ENCODE measurements at regions not wholly inside any gene's neighbourhood (a gene's known extent, or its start where the extent isn't known, plus 50 kb on each side); places are given as distances from the start of the nearest gene placed in this dataset.

DNA sequence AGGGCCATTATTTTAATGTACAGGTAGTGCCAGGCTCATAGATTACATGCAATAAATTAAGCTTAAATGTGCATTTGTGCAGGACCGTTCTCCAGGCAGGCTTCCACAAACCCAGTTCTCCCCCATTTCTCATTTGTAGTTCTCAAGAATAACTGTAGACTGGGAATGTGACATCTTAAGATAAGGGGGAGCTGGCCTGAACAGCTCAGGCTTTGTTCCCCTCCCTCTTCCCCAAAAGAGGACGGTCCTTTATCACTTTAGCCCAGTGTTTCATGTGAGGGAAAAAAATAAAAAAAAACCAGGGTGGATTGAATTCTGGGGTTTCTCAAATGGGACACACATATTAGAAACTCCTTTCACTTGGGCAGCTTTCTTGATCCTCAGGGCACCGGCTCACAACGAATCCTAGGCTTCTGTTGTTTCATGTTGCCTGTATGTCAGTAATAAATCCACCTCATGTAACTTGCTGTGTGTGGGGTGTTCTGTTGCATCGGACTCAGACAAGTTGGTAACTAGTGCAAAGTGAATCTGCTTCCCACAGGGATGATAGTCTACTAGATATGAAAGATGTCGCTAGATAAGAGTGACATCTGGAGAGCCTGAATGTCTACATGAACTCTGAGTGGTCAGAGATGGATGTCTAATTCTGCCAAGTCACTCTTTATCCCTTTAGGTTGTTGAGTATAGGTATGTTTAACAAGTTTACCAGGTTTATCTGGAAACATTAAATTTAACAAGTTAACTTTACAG, 2030.6 kb upstream of the NUDT12 start:
- ChIA-PET CTCF (interaction anchor here (1.2 to 1.6 kb wide), 2 partner anchors 9 to 11 kb away, joined by 4 read pairs; no protein-coding TSS in a partner anchor), POLR2A (no interaction called here)
- BruUV-seq (replicated peaks): no TSS peak
- no peak overlapping the region for H3K4me3 ChIP-seq (replicated peaks in 1 of 3; ENCODE audit: insufficient read depth in 1 of 3, low read depth in 1 of 3, low read length in 3 of 3)
- H3K9me1 ChIP-seq (replicated peaks; ENCODE audit: control insufficient read depth, extremely low read depth, insufficient read depth, low read length): no peaks in the 10 kb centered on the region
- no peak for TF ChIP-seq POLR2AphosphoS5 (IDR thresholded peaks at IDR 0.05; ENCODE audit: insufficient read depth, low read depth, low read length)
- no peak for TF ChIP-seq EZH2 (IDR thresholded peaks at IDR 0.05; ENCODE audit: borderline replicate concordance, low read depth, low read length, severe bottlenecking)
- TF ChIP-seq MYC (IDR thresholded peaks at IDR 0.05; ENCODE audit: low read depth, low read length): no peak
- TF ChIP-seq, protein P1, sequence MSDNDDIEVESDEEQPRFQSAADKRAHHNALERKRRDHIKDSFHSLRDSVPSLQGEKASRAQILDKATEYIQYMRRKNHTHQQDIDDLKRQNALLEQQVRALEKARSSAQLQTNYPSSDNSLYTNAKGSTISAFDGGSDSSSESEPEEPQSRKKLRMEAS (IDR thresholded peaks at IDR 0.05; ENCODE audit: insufficient read depth, insufficient read length): no peak
- no peak for TF ChIP-seq POLR2A (IDR thresholded peaks at IDR 0.05; ENCODE audit: low read depth, low read length)
- TF ChIP-seq FOS (IDR thresholded peaks at IDR 0.05; ENCODE audit: borderline replicate concordance, insufficient read depth, low read length): no peak
- TF ChIP-seq, protein P2, sequence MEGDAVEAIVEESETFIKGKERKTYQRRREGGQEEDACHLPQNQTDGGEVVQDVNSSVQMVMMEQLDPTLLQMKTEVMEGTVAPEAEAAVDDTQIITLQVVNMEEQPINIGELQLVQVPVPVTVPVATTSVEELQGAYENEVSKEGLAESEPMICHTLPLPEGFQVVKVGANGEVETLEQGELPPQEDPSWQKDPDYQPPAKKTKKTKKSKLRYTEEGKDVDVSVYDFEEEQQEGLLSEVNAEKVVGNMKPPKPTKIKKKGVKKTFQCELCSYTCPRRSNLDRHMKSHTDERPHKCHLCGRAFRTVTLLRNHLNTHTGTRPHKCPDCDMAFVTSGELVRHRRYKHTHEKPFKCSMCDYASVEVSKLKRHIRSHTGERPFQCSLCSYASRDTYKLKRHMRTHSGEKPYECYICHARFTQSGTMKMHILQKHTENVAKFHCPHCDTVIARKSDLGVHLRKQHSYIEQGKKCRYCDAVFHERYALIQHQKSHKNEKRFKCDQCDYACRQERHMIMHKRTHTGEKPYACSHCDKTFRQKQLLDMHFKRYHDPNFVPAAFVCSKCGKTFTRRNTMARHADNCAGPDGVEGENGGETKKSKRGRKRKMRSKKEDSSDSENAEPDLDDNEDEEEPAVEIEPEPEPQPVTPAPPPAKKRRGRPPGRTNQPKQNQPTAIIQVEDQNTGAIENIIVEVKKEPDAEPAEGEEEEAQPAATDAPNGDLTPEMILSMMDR (IDR thresholded peaks at IDR 0.05; ENCODE audit: extremely low read depth in 1 of 2, insufficient read depth in 1 of 2, low read depth in 1 of 2, low read length in 2 of 2): no peak
- no peak for TF ChIP-seq JUN (IDR thresholded peaks at IDR 0.05; ENCODE audit: borderline replicate concordance, insufficient read depth, insufficient read length, low read depth)
- no peak for TF ChIP-seq GATA2 (IDR thresholded peaks at IDR 0.05; ENCODE audit: insufficient read depth, insufficient read length, low read depth, low read length)
- FAIRE-seq (no peak), DNase-seq (ENCODE audit: low read depth, low spot score) (no peak)
- H2AFZ ChIP-seq (ENCODE audit: low read depth, low read length): no peak overlapping the region
- no peak overlapping the region for H3K9ac ChIP-seq (replicated peaks; ENCODE audit: extremely low read depth, insufficient read depth, low read length)
- H3K4me1 ChIP-seq (ENCODE audit: control insufficient read depth, extremely low read depth, insufficient read depth, low read length): no peaks in the 10 kb centered on the region
- intact Hi-C loops (cut with micrococcal nuclease) (no loop called here), dilution Hi-C loops (cut with MboI; ENCODE audit: extremely low pct_ligation_motif_present, low sequenced_read_pairs) (no loop called here)
- no peak overlapping the region for H3K27ac ChIP-seq (ENCODE audit: insufficient read depth, low read depth, low read length)
- H3K9me3 ChIP-seq (replicated peaks; ENCODE audit: control insufficient read depth, insufficient read depth, low read length): no peaks in the 10 kb centered on the region
- H3K36me3 ChIP-seq (ENCODE audit: control insufficient read depth in 2 of 2, extremely low read depth in 1 of 2, insufficient read depth in 2 of 2, low read length in 2 of 2): no peaks in the 10 kb centered on the region
- no peak overlapping the region for H3K4me2 ChIP-seq (ENCODE audit: insufficient read depth, low read length)
- H3K27me3 ChIP-seq (ENCODE audit: control insufficient read depth in 2 of 2, insufficient read depth in 2 of 2, low read length in 2 of 2): no peaks in the 10 kb centered on the region
- H4K20me1 ChIP-seq (replicated peaks; ENCODE audit: control insufficient read depth, extremely low read depth, insufficient read depth, low read length): no peaks in the 10 kb centered on the region
- no peaks in the 10 kb centered on the region for H3K79me2 ChIP-seq (ENCODE audit: control insufficient read depth, insufficient read depth, low read length)

Measured in endothelial cell of umbilical vein (primary cell).